Left renal cortex interstitium (tissue), 4 donors: ENCODE measurements at regions not wholly inside any gene's neighbourhood (a gene's known extent, or its start where the extent isn't known, plus 50 kb on each side); places are given as distances from the start of the nearest gene placed in this dataset.
"Not testable (repeated sequence)": the region's sequence is repeated elsewhere in the genome, so short reads cannot be mapped to it uniquely, and the experiment has no call there.

ENCODE experiments used
- DNase-seq, 4 donors: peaks; one replicate each; pipeline ENCODE4 v3.0.0-alpha.2; 2013; ENCODE audit warnings: low read depth in 4 of 4, low spot score in 2 of 4, missing footprints in 1 of 4

DNA sequence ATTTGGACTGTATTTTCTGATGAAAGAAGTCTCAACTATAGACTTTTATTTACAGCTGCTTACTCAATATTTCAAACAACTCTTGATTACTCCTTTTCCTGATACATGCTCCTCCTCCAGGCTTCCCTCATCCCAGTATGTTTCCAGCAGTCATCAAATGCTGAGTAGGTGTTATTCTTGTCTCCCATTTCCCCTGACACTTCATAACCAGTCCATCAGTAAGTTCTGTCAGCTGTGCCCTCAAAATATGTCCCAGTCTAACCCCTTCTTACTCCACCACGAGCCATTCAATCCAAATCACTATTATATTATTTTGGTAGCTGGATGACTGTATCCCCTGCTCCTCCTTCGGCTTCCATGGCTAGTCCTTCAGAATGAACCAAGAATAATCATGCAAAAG is 189.1 kb upstream of the DTNA start:
- DNase-seq: no peak

DNA sequence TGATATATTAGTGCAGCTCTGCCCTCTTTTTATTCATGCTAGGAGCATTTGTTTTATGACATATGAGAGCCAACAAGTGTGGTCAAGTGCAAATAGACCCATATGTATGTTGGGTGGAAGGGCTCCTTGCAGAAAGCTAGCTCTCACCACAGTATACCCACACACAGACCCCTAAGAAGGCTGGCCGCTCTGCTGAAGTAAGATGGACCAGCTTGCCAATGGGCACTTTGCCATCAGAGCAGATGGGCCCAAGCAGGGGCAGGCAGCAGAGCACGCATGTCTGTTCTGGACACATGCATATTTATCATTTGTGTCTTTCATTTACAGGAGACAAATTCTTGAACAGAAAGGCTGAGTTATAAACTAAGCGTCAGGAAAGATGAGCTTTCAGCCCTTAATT is 187.5 kb upstream of the DTNA start:
- no peak for DNase-seq

DNA sequence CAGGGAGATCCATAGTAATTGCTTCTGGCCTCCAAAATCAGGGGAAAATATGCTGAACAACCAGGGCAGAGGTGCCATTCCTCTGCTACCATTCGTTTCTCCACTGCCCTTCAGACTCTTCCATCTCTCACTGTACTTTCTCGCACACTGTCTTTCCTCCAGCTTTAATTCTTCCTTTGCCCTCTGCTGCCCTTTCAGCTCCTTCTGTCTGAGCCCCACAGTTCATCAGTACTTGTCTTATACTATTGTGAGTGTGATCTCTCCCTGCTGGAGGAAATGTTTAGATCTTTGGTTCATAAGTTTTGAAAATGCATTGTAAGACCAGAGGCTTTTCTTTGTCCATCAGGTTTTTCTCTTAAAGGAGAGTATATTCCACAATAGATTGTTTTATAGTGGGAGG is 184.9 kb upstream of the DTNA start:
- DNase-seq: no peak

DNA sequence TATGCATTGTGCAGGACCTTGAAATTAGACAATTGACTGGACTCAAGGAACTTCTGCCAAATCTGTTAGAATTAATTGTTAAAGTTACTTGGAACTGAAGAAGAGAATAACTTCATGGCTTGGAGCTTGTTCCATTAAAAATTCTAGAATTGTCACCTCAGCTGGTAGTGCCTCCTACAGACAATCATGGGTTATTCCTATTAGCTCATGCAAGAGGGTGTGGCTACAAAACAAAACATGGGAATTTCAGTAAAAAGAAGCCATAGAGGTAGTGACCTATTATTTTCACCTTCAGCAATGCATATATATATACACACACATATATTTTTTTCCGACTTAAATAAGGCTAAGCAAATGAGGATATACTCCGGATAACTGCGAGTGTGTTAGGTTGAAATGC is 181.9 kb upstream of the DTNA start:
- DNase-seq: no peak

DNA sequence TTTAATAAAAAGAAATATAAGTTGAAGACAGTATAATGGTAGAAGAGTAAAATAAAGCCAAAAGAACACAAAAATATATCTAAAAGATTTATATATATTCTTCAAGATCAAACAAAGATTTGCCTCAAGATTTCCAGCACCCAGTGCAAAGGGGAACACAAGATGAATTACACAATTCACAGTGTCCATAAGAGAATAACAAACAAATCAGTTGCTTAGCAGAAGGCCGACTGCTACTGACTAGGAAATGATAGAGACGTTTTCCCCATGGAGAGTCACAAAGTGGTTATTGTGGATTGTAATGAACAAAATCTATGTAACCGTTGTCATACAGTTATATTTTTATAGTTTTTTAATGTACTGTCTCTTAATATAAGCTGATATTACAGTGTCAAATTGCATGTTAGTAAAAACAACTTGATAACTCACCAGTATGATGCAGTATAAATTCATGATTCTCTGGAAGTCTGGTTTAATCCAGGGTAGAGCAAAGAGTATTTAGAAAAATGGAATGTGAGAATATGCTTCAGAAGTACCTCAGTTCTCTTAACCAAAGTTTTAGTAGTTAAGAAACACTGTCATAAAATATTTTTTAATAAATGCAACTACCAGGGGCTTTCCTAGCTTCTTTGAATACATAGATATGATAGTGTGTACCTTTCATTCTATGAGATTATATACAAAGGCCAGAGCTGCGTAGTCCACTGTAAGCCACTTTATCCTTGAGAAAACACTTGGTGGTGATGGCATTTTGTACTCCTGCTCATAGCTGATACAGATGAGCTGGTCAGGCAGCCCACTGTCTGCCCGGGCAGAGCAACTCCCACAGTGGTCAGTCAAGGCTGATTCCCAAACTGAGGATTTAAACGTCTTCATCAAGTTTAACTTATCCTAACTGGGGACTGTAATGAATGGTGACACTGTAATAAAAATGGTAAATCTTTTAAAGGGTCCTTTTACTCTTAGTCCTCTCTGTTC is 180.5 kb upstream of the DTNA start:
- DNase-seq: no peak

DNA sequence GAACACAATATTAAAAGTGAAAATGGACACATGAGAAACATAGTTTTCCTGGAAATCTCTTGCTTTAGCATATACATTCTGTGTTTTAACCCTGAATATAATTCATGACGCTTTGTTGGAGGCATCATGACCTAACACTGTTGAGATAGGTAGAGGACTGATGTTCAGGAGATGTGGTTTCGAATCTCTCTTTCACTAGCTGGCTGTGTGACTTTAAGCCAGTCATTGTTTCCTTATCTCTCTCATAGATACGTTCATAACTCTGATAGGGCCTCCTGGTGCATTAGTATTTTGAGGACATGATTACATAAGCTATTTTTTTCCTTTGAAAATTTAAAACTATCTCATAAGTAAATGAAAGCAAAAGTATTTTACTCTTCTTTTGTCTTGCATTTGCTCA is 179.0 kb upstream of the DTNA start:
- no peak for DNase-seq

DNA sequence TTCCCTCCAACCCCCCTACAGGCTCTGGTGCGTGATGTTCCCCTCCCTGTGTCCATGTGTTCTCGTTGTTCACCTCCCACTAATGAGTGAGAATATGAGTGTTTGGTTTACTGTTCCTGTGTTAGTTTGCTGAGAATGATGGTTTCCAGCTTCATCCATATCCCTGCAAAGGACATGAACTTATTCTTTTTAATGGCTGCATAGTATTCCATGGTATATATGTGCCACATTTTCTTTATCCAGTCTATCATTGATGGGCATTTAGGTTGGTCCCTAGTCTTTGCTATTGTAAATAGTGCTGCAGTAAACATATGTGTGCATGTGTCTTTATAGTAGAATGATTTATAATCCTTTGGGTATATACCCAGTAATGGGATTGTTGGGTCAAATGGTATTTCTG is 175.5 kb upstream of the DTNA start:
- DNase-seq: not testable (repeated sequence)

GRCh38 chr18:34540897-34541296 is 169.2 kb upstream of the DTNA start:
- DNase-seq: no peak

DNA sequence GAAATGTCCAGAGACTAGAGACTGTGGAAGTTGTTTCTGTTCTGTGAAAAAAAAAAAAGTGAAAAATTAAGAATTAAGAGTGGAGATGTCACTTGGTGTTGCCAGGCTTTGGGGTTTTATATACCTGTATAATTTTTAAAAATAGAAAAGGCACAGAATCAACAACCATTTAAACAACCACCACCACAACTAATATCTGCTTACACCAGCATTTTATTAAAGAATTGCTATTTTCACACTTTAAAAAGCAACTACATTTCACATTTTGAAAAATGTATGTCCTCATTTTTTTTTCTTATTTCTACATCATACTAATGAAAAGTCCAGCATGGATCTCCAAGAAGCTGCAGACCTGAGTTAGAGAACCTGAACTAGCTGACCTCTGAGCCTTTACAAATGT is 167.5 kb upstream of the DTNA start:
- no peak for DNase-seq

DNA sequence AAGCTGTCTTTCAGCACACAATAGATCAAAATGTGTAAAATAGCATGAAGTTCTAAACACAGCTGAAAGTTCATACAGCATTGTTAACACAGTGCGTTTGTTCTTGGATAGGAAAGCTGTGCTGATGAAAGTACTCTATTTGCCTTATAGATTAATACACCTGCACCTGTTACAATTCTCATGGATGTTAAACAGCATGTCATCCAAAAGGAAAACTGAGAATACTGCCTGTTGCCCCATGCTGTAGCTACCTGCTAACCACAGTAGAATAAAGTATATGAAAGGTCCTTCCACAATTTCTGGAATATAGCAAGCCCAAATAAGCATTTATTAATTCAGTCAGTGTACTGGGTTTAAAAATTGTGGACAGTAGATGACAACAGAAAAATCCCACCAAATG is 166.7 kb upstream of the DTNA start:
- DNase-seq: no peak

- DNase-seq: no peak
Observed at GRCh38 chr18:34543945-34544344, 166.2 kb upstream of the DTNA start.

DNA sequence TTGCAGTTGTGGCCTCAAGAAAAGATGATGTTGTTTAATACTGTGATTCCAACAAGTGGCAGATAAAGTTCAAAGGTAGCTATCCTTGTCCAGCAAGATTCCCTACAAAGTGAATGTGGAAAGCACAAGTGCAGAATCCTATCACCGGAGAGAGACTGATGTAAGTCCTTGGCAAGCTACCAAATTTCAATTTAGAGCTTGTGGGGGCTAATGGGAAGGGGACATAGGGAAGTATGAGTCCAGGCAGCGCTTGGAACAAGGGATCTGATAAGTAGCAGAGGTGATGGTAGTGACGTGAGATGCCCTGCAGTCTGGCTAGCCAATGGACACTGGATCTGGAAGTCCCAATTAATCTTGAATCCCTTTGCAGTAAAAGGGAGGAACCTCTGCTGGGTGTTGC is 165.2 kb upstream of the DTNA start:
- DNase-seq: no peak

DNA sequence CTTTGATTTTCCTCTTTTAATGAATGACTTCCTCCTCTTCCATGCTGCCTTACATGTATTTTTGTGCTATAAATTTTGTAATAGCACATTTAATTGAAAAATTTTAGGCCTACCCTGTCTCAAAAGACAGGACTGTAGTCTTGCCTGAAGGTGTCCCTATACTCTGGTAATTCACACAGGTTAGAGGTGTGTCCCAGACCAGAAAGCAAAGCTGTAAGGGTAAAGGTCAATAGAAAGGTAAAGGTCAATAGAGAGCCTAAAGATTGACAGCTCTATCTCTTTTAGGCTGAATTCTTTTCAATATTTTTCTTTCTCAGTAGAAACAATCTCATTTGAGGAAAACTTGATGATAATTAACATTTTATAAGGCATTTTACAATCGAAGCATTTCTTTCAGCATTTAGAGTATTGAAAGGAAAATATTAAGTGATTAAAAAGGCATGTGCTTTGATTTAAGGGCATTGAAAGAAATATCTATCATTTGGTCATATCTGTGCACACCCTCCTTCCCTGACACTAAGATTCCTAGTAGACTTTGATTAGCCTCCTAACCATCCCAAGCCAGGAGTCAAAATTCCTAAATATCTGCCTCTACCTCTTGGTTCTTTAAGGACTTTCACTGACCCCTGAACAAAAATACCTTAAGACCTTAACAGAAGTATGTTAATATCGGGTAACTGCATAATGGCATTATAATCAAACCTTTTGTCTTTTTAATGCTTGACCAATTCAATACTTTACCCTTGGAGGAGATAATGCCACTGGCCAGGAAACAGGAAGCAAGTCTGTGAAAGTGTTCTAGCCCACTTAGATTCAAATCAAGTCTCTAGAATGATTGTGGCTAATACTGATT is 161.8 kb upstream of the DTNA start:
- no peak for DNase-seq

DNA sequence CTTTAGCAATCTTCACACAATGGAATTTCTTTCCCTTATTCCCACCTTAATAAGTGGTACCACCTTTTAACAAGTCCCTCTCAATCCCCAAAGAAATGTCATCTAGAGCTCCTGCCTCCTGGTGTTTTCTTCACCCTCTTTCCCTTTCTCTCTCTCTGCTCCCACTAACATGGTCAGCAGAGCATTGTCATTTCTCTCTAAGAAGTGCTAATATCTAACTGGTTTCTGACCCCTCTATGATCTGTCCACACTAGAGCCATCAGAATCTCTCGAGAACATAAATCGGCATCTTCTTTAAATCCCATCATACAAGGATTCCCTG is 161.2 kb upstream of the DTNA start:
- DNase-seq: no peak

GRCh38 chr18:34549367-34549766 is 160.7 kb upstream of the DTNA start:
- no peak for DNase-seq

- no peak for DNase-seq
Observed at GRCh38 chr18:34550156-34550555, 159.9 kb upstream of the DTNA start.

GRCh38 chr18:34550902-34551301 is 159.2 kb upstream of the DTNA start:
- DNase-seq: no peak

- no peak for DNase-seq
Observed at GRCh38 chr18:34551824-34552223, 158.3 kb upstream of the DTNA start.

- no peak for DNase-seq
Observed at GRCh38 chr18:34562252-34562870, 147.7 kb upstream of the DTNA start.

DNA sequence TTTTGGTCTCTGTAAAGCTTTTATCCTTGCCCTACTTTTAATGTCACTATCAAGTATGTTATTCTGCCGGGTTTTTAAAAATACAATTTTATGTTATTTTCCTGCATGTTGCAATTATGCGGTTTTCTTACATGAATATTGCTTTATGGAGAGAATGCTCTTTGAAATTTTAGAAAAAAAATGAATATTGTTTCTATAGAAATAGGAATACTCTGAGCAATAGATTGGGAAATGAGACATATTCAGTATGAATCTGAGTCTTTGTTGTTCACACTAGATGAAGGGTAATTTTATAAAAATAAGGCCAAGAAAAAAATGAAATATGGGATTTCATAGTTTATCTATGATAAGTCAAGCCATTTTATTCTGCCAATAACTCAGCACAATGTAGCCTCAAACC is 142.2 kb upstream of the DTNA start:
- DNase-seq: no peak

DNA sequence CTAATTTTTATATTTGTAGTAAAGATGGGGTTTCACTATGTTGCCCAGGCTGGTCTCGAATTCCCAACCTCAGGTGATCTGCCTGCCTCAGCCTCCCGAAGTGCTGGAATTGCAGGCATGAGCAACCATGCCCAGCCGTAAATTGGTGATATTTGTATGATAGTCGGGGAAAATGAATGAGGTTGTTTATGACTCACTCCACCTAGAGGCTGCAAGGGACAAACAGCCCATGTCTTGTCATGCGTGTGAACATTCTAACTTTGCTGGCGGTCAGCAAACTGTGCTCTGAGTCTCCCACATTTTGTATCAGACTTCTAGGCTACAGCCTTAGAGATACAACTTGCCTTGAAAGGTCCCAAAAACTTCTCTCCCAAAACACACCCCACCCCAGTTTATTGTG is 133.5 kb upstream of the DTNA start:
- DNase-seq: no peak
